GM21529 (cell line): ENCODE measurements at regions not wholly inside any gene's neighbourhood (a gene's known extent, or its start where the extent isn't known, plus 50 kb on each side); places are given as distances from the start of the nearest gene placed in this dataset.

Source experiments
- ATAC-seq: cut with Tn5 transposase; IDR thresholded peaks from one replicate; pipeline ENCODE4 v1.9.1; 2021; ENCODE audit not compliant: unreplicated experiment

DNA sequence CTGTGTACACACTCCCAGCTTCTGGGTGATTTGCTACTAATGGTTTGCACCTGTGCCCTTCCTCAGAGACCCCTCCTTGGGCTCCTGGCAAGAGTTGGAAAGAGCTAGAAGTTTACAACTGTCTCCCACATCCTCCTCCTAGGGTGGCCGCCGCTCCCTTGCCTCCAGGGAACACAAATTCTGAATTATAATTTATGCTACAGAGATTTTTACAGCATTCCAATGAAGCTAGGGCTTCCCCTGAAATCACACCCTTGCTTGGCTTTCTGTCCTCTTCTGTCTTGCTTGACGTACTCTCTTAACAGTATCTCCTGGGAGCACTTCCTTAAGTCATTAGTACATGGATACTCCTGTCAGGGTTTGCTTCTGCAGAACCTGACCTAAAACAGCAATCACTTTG is 180.2 kb downstream of the KCNA5 start:
- no peak for ATAC-seq

DNA sequence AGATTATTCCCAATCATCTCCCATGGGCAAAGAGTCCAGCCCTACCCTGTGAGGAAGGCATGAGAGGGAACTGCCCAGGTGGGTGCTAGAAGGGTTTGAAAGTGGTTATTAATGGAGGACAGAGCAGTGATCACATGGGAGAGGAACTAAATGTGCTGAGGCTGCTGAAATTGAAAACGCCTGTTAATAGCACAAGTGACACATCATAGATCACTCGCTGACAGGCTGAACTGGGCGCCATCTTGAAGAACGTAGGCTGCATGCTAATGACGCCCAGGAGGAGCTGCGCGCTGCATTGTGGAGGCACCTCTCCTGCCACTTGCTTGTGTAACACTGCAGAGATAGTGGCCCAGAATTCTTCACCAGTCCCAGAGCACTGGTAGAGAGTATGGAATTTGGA is 182.9 kb downstream of the KCNA5 start:
- no peak for ATAC-seq

DNA sequence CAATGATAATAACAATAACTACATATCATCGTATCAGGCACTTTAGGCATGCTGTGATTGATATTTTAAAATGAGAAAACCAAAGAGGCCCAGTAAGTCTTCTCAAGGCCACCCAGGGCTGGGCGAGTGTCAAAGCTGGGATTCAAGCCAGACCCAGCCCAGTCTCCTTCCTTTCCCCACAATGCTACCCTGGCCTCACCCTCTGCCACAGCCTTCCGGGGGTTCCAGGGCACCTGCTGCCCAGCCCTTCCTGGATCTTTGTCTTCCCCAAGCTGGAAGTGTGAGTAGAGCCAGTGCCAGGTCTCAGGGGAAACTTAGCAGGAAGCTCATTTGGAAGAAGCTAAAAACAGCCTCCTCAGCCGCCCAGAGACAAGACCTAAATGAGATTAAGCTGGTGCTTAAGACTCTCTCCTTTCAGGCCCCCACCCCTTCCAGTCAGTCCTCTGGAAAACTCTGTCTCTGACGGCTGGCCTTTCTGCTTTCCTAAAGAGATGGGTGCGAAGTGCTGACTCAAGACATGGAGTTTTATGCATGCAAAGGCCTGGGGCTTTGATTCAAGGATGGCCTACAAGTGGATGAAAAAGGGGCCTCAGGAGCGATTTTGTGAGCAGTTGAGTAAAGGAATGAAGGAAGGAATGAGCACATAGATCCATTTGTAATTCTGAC is 184.2 kb downstream of the KCNA5 start:
- no peak for ATAC-seq

DNA sequence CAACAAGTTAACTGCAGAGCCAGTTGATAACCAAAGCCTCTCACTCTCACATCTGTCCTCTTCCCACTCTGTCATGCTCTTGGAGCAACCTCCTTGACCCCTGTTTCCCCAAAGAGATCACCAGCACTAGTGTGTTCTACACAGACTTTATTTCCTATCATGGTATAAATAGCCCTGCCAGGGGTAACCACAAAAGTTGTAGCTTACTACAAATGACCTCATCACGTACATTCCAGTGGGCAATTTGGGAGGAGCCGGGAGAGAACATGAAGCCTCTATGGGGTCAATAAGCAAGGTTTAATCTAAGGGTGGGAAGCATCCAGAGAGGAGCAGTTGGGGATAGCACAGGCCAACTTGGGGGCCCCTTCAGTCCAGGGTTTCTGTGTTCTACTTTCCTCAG is 186.5 kb downstream of the KCNA5 start:
- ATAC-seq: no peak

DNA sequence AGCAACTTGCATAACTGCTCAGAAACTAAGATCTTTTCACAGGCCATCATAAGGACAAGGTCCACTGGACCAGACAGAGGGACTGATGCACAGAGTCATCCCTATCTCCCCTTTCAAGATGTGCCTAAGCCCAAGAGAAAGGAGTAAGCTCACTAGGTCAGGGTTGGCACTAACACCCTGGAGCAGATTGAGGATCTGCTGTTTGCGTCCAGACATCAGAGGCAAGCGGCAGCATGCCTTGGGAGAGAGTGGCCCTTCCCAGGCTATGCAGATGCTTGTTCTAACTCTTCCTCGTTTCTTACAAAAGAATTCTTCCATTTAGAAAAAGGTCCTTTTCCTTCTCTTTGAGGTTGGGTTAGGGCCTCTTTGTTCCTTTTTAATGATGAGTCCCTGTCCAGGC is 187.2 kb downstream of the KCNA5 start:
- ATAC-seq: no peak

DNA sequence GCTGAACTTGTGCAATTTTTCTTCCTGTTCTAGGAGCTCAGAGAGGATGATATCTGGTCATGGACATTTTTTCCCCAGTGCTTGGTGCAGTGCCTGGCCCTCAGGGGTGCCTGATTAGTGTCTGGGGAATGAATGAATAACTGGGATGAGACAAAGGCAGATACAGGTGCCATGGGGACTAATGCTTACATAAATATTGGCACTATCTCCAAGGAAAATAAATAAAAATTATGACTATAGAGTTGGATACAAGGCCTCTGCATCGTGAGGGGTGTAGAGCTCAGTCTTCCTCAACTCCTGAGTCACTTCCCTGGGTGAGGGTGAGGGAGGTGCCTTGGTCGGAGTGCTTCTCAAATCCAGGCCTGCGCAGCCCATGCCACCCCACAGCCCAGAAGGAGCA is 188.6 kb downstream of the KCNA5 start:
- ATAC-seq: no peak

DNA sequence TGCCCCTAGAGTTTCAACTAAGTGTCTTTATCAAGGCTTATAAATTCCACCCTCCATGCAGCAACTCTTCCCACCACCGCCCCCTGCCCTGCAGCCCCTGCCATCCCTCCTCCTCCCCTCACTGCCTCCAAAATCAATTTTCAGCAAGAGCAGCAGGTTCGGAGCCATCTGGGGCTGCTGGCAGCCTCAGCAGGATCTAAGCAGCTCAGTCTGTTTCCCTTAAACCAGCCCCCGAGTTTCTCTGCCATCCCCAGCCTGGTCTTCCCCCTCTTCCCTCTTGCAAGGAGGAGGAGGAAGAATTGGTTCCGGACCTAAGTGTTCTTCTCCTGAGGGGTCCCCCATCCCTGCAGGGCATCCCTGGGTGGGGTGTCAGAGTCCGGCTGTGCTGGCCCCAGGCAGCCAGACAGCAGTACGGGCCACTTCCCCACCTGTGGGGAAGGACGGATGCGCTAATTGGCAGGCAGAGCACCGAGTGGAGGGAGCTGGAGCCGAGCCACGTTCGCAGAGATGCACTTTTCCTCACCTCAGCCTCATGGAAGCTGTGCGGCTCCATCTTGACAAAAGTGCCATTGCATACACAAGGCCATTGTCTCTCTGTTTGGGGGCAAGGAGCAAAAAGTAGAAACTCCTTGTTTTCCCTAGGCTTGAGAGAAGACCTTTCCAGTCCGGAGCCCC is 189.3 kb downstream of the KCNA5 start:
- ATAC-seq: no peak

DNA sequence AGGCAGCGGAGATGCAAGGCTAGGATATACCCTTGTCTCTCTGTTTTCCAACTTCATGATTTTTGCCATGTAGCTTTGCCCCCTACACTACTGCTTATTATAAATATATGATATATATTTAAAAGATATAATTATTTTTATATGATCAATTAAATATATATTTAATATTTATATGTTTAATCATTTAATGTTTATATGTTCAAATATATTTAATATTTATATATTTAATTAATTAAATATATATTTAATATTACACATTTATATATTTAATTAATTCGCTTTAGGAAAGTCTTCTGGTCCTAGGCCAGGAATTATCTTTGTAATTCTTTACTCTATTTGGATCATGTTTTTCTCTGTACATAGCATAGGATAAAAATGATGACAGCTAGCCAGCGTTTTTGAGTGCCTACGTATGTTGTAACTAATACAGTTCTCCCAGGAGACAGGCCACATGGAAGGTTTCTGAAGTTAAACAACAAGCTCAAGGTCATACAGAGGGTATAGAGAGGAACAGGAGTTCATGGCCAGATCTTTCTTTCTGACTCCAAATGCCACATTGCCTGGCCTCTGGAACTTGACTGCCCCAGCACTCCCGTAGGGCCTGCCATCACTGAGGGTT is 192.5 kb downstream of the KCNA5 start:
- no peak for ATAC-seq

DNA sequence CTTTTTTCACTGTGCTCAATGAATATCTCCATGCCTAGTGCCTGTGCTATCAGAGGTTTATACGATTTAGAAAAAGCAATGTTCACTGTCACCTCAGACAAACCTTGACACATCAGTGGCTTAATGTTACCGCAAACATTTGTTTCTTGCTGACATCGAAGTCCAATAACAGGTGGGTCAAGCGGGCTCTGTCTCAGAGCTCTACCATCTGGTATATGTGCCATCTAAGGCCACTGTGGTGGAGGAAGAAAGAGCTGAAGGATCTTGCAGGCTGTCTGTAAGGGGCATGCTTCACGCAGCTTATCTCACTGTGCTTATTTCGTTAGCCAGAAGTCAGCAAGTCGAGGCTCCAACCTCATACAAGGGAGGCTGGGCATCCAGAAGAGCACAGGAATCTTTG is 189.5 kb upstream of the NTF3 start:
- no peak for ATAC-seq

DNA sequence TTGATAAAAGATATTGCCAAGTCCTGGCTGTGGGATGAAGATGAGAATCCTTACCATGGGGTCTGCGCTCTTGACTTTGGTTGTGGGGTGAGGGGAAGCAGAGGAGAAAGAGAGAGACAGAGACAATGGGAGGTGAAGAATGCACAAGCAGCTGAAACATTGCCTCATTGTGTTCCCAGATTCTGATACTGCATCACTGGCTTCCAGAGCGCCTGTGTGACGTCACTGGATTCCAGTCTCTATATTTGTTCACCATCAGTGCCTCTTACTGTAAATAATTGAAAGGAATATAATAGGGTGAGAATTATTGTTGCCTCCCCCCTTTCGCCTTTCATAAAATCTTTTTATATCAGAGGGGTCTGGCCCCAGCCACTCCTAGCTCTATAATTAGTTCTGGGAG is 188.9 kb upstream of the NTF3 start:
- no peak for ATAC-seq

DNA sequence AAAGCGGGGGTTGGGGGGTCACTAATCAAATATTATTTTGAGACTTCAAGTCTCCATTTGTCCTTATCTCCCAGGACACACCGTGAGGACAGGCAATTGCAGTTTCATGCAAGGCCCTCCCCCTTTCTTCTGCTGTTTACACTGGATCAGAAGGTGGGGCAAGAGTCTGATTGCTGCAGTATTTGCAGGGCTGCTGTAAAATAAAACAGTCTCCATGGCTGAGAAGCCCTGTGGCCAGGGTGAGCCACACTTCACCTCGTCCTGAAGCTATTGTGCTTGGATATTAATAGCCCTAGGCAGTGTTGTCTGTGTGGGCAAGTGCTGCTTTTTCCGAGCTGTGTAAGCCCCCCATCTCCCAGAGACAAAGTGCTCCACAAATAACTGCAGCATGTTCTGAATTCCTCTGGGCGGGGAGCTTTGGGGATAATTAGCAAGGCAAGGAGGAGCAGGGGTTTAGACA is 187.4 kb upstream of the NTF3 start:
- ATAC-seq: no peak

DNA sequence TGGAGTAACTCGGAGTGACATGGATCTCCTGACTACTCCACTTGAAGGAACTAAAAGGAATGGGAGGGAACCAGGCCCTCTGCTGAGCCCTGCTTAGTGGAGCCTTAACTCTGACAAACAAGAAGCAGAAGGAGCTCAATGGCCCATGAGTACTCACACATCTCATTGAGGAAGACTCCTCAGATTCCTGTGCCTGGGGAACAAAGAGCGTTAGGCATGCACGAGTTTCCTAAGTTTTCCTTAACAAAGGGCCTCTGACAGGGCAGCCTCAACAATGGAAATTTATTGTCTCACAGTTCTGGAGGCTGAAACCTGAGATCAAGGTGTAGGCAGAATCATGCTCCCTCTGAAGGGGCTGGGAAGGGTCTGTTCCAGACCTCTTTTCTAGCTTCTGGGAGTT is 185.7 kb upstream of the NTF3 start:
- ATAC-seq: no peak

DNA sequence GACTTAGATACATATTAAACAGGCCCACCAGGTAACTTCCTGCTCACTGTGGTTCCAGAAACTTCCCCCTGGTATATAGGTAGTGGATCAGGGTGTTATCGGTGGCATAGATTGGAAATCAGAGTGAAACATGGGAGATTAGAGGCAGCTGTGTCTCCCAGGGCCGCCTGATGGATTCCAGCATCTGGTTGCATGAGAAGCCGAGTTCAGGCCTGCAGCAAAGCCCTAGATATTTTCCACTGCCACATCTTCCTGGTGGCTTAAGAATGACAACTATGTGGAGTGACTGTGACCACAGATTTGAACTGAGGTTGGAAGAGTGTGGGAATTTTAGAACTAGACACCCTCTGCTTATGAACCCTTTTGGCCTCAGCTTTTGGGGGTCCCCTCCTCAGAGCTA is 184.8 kb upstream of the NTF3 start:
- ATAC-seq: no peak

DNA sequence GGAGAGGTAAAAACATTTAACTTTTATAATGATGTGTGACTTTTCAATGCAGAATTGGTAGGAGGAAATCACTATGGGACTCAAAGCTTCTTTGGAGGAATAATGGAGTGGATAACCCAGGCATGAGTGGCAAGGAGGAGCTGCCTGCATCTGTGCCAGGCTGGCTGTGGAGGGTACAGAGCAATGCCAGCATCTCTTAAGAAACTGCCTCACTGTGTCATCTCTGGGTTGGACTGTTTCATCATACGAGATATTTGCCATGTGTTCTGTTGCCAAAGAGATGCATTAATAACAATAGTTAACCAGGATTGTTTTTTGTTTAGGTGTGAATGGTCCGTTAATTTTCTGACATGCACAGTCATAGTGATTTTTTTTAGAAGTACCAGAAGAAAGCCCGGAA is 183.7 kb upstream of the NTF3 start:
- ATAC-seq: no peak

DNA sequence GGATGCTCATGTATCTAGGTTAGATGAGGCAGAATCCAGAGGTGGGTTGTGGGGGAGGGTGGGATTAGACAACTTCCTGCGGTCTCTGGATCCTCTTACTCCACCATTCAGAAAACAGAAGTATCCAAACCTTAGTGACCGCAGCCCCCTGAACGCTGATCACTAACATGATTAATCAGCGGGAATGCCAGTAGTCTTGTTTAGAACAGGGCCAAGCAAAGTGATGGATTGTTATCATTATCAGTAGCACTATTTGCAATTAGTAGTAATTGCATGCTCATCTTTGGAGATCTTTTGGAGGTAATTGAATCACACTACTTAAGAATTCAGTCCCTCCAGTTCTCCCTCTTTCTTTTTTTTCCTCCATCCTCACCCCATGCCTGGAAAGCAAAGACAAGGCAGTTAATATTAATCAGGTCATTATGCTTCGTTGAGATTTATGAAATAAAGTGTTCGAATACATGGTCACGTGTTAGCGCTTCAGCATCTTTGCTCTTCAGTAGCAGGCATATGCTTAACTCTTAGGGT is 182.8 kb upstream of the NTF3 start:
- ATAC-seq: no peak

DNA sequence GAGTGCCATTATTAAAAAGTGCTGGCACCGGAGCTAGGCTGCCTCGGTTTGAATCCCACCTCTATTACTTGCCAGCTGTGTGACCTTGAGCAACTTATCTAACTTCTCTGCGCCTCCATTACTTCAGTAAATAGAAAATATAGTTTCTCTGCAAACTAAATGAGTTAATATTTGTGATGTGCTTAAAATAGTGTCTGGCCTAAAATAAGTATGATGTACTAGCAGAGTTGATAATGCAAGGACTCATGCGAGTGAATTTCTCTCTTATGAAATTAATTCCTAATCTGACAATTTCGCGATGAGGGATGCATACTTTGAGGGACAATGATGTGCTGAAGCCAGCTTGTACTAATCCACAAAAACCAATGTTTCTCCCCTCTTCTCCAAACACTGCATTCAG is 180.8 kb upstream of the NTF3 start:
- no peak for ATAC-seq

DNA sequence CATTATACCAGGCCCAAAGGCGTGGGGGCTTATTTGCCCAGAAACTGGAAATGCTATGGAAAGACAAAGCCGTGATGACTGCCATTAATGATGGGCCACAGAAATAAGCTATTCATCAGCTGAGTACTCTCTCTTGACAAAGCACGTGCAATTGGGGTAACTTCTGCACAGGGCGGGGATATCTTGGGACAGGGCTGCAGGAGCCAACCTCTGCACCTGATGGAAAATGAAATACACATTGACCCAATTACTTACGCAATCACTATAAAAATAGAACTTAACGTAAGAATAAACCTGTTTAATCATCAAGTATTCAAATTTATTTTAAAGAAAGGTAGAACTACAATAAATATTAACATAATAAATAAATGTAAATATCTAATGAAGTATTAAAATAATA is 180.1 kb upstream of the NTF3 start:
- ATAC-seq: no peak

DNA sequence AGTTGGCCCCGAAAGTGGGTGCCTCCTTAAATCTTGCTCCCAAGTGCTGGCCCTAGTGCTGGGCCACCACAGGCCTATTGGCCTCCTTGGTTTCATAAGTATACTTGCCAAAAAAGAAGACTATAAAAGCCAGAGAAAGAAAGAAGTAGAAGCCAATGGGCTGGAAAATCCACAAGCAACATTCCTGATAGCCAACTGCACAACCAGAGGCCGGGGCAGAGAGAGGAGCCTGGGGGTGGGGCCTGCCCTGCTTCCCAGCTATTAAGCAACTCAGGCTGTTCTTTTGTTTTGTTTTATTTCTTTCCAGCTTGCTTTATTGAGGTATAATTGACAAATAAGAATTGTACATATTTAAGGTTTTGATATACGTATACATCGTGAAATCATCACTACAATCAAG is 177.2 kb upstream of the NTF3 start:
- no peak for ATAC-seq

DNA sequence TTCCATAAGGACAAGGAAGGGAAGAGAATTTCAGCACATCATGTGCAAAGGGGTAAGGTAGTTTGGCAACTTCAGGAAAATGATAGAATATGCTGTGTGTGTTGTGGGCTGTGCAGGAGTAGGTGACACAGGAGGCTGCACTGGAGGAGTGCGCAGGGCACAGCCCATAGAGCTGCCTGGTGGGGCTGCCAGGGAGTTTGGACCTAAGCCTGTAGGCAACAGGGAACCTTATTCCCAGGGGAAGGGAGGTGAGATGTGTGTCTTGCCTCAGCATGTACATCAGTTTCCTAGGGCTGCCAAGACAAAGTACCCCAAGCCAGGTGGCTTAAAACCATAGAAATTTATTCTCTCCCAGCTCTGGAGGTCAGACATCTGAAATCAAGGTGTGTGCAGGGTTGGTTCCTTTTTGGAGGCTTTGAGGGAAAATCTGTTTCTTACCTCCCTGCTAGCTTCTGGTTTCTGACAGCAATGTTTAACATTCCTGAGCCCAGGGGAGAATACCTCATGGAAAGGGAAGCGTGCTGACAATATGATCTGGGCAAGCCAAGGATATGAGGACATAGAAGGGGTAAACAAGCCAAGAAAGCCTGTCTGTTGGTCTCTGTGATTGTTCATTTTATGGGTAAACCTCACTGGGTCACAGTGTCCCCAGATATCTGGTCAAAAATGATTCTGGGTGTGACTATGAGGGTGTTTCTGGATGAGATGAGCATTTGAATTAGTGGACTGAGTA is 174.0 kb upstream of the NTF3 start:
- ATAC-seq: no peak

DNA sequence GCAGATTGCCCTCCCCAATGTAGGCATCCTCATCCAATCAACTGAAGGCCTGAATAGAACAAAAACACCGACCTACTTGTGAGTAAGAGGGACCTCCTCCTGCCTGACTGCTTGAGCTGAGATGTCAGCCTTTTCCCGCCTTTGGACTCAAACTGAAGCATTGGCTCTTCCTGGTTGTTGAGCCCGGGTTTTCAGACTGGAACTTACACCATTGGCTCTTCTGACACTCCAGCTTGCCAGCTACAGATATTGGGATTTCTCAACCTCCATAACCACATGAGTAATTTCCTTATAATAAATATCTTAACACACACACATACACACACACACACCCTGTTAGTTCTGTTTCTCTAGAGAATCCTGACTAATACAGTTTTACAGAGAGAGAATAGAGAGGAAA is 173.4 kb upstream of the NTF3 start:
- ATAC-seq: no peak

DNA sequence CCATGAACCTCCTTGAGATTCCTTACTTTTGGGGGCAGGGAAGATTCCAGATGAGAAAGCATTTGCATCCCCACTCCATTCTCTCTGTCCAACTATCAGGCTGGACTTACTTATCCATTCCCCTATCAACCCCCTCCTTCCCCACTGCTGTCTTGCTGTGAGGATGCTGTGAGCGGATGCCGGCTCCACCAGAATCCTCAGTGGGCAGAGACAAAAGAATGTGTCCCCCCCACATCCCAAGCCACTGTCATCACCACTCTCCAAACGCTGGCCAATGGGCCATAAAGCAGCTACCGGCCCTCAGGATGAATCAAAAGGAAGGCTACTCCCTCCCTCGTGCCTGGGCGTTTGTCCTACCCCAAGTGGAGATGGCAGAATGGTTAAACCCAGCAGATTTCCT is 173.0 kb upstream of the NTF3 start:
- ATAC-seq: no peak

DNA sequence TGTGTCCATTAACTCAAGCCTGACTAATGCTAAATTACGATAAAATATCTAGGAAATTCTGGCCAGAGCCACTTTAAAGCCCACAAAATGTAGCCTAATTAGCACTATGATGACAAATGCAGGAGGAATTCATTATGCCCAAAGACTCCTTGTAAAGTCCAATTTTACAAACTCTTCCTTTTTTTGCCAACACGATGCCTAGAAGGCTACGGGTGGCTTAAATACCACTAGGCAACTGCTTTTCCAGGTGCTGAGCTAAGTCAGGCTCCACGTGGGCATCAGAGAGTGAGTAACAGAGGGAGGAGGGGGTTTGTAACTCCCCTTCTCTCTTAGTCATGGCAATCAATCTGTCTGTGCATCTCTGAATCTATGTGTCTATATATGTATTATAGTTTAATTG is 172.4 kb upstream of the NTF3 start:
- ATAC-seq: no peak
